GM10248 (cell line): ENCODE measurements at regions not wholly inside any gene's neighbourhood (a gene's known extent, or its start where the extent isn't known, plus 50 kb on each side); places are given as distances from the start of the nearest gene placed in this dataset.

Experiments used
- CTCF ChIA-PET: fragments of 300-600 bp; sonication (Branson Sonifier 250); formaldehyde crosslinking; extraction: SDS; loops from one replicate; lab custom pipeline; 2021; ENCODE audit warnings: antibody characterized with exemption; lab: Yijun Ruan, JAX
- POLR2A ChIA-PET: fragments of 350-650 bp; sonication (Branson Sonifier 250); formaldehyde crosslinking; extraction: SDS; loops from one replicate; lab custom pipeline; 2020; ENCODE audit warnings: antibody characterized with exemption; lab: Yijun Ruan, JAX
- DNase-seq: peaks from one replicate; pipeline ENCODE4 v3.0.0; 2012; ENCODE audit errors: extremely low spot score
- CTCF ChIP-seq: IDR thresholded peaks from 2 replicates; pipeline ENCODE4 v1.5.1; 2012; ENCODE audit warnings: mild to moderate bottlenecking, low read depth; ENCODE audit errors: extremely low read depth, missing control alignments, control extremely low read depth

GRCh38 chr21:16708101-16708835 is 804.6 kb upstream of the CXADR start:
- DNase-seq, result no peak
- no peak for TF ChIP-seq CTCF
- ChIA-PET CTCF (interaction anchor here (1.0 kb wide), 1 partner anchor 10 kb away, joined by 4 read pairs; no protein-coding TSS in a partner anchor), POLR2A (no interaction called here)

- TF ChIP-seq CTCF, result no peak
- ChIA-PET POLR2A (no interaction called here), CTCF (no interaction called here)
- DNase-seq, result no peak
These were observed 802.8 kb upstream of the CXADR start for GRCh38 chr21:16709866-16710550.

- CTCF ChIA-PET, result no interaction called here
These were observed 801.1 kb upstream of the CXADR start for GRCh38 chr21:16711757-16712156.

GRCh38 chr21:16713331-16714117 is 799.3 kb upstream of the CXADR start:
- ChIA-PET CTCF (no interaction called here), POLR2A (no interaction called here)
- TF ChIP-seq CTCF, result no peak
- no peak for DNase-seq

More at GRCh38 chr21:16711757-16712156, 801.1 kb upstream of the CXADR start:
- TF ChIP-seq CTCF, result no peak
- DNase-seq, result no peak
- POLR2A ChIA-PET, result no interaction called here

GRCh38 chr21:16740511-16740910 is 772.3 kb upstream of the CXADR start:
- no peak for DNase-seq
- POLR2A ChIA-PET, result no interaction called here
- TF ChIP-seq CTCF, result no peak
- CTCF ChIA-PET, result no interaction called here

- CTCF ChIA-PET, result no interaction called here
- POLR2A ChIA-PET, result no interaction called here
- TF ChIP-seq CTCF, result no peak
- no peak for DNase-seq
These were observed 771.6 kb upstream of the CXADR start for GRCh38 chr21:16741141-16741665.
